HG03571 (cell line): ENCODE measurements at regions not wholly inside any gene's neighbourhood (a gene's known extent, or its start where the extent isn't known, plus 50 kb on each side); places are given as distances from the start of the nearest gene placed in this dataset.

ENCODE experiments used
- ATAC-seq: cut with Tn5 transposase; IDR thresholded peaks from one replicate; pipeline ENCODE4 v1.9.1; 2021; ENCODE audit not compliant: unreplicated experiment

DNA sequence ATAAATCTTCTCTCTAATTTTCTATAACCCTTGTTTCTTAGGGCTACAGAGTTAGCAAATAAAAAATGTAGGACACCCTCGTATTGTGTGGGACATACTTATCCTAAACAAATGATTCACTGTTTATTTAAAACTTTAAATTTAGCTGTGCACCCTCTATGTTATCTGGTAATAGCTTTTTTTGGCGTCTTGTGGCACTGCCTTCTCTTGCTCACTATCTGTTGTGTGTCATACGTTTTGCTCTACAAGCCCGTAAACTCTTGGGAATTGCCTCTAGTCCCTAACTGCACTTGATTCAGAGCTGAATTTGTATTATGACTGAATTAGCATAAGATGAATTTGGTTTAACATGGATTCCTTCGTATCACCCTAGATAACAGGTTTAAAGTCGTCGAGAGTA lies 144.3 kb upstream of the MYOCD start:
- ATAC-seq, result no peak

DNA sequence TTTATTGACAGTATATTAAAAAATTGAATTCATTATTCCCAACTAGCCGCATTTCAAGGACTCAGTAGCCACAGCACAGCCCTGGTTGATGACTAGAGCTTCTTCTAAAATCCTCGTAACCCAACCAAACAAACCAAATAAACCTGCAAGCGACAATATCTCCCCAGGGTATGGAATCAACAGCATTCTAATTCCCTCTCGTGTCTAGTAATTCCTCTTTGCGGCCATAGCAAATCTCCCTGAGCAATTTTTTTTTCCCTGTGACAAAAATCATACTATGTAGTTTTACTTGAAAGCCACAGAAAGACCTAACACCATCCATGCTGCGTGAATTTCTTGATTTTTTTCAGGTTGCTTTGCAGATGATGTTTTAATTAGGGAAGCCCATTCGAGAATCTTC lies 143.4 kb upstream of the MYOCD start:
- no peak for ATAC-seq

DNA sequence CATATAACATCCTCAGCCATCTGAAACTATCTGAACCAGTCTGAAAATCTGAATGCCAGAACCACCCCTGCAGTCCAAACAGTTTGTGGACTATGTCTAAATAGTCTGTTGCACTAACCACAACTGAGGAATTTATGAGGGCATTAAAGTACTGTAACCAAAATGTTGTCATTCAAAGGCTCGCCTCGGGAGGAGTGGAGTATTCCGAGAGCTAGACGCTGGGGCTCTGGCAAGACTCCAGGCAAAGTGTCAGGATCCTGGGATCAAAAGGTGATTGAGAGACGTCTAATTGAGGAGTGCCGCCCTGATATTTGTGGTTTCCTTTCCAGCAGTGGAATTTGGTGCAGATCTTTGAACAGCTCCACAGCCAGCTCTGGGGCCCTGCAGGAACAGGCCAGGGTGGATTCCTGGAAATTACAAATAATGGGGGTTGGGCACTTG lies 142.9 kb upstream of the MYOCD start:
- no peak for ATAC-seq

DNA sequence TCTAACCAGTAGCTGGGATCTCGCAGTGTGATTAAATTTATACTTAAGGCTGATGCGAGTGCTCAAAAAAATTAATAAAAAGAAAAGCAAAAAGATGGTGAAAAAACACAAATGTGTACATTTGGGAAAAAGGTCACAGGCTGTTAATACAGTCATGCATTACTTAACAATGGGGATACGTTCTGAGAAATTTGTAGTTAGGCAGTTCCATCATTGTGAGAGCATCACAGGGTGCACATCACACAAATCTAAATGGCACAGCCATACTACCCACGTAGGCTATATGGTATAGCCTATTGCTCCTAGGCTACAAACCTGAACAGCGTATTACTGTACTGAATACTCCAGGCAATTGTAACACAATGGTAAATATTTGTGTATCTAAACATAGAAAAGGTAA lies 142.4 kb upstream of the MYOCD start:
- no peak for ATAC-seq

DNA sequence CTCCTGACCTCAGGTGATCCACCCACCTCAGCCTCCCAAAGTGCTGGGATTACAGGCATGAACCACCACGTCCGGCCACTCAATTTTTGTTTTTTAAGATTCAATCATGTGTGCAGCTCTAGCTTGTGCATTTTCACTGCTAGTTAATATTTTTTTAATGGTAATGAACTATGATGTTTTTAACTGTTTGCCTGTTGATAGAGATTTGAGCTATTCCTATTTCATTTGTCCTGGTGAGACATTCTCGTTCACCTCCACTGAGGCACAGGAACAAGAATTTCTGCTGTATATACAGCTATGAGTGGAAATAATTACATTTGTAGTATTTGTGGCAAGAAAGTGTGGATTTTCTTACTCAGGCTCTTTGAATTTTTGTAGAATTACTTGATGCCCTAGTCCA lies 137.7 kb upstream of the MYOCD start:
- no peak for ATAC-seq

DNA sequence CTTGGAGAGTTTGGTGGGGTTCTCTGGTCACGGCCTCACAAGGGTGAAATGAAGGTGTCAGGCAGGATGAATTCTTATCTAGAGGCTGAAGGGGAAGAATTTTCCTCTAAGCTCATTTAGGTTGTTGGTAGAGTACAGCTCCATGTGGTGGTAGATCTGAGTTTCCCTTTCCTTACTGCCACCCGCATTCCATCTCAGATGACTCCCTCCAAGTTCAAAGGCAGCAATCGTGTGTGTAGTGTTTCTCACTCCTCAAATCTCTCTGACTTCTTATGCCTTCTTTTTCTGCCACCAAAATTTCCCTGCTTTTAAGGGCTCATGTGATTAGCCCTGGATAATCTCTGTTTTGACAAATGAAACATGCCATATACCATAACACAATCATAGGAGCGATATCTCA lies 135.5 kb upstream of the MYOCD start:
- no peak for ATAC-seq

DNA sequence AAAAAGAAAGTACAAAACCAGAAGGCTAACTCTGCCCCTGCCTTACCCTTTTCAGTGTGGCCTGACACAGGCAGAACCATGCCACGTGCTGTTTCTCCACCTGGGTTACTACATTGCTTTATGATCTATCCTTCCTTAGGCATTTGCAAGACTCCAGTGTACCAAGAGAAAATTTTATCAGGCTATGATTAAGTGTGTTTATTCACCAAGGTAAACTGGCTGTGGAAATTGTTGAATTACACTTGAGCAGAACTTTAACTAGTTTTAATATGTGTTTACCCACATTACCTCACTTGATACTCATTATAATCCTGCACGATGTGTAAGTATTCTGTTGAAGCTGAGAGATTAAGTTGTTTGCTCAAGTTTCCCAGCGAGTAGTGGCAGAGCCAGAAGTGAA lies 129.7 kb upstream of the MYOCD start:
- ATAC-seq, result no peak

DNA sequence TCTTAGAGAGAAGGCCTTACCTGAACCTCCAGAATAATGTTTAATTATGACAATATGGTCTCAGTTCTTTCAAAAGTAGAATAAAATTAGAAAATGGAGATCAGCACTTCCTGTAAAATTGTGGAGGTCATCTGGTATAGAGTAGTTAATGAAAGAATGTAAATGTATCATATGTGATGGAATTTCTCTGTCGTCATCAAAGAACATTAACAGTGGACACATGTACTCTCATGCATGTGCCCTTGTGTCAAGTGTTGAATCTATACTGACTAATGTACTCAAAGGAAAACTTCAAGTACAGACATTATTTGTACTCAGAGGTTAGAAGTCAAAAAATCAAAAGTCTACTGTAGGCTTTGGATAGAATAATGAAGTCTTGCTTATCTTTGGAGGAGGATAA lies 129.2 kb upstream of the MYOCD start:
- no peak for ATAC-seq

DNA sequence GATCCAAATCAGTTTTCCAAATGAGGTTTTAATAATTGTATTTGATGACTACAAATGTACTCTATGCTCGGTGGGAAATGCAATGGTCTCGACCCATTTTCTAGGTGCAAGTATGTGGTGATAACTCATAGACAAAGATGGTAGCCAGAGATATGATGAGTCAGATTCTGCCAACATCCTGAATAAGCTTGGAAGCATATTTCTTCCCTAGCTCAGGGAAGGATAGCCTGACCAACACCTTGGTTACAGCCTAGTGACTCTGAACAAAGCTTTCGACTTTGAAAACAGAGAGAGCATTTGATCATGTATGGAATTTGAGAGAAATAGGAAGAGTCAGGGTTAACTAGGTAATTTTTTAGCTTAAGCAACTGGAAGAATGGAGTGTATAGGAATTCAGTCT lies 128.3 kb upstream of the MYOCD start:
- ATAC-seq, result no peak

DNA sequence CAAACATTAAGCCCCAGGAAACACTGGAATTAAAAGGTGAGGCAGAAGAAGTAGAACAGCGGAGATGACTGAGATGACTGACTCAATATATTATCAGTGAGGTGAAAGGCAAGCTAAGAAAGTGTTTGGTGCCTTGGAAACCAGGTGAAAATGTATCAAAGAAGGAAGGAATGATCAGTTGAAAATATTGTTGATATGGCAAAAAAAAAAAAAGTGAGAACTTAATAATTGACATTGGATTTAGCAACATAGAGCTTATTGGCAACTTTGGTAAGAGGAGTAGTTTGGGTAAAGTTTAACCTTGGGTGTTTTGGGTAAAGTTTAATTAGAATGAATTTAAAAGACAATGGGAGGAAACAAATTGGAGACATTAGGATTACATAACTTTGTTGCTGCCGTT lies 127.7 kb upstream of the MYOCD start:
- no peak for ATAC-seq

DNA sequence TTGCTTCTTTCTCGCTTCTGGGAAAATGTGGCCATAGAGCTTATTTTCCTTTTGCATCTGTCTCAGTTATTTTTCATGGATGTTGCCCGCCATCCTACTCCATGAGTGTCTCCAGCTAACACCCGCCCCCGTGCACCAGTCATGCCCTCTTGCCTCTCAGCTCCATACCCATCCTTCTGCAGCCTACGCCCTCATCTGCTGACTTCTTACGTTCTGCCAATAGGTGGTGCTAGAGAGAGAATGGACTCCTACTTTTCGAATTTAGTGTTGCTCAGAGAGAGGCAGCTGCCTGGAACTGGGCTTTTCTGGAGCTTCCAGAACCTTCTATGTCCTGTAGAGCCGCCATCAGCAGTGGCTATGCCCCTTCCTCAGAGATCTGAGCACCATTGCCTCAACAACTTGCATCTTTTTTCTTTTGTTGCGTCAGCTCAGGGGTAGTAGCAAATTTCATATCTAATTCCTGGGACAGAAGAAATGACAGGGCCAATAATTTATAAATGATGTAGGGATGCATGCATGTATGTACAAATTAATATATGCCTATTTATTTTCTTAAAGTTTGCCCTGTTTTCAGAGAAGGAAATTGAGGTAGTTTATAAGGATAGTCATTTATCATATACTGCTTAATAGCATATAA lies 119.7 kb upstream of the MYOCD start:
- no peak for ATAC-seq

DNA sequence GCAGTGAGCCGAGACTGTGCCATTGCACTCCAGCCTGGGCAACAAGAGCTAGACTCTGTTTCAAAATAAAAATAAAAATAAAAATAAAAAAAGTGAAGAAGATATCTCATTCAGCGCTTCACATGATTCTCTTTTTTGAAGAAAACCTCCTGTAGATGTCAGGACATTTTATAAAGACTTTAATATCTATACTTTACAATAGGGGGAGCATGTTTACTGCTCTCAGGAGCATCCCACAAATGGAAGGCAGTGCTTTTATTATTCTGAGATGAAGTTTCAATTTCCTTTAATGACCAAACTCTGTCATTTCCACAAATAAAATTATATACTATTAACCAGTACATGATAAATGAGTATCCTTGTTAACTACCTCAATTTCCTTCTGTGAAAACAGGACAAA lies 118.7 kb upstream of the MYOCD start:
- no peak for ATAC-seq

DNA sequence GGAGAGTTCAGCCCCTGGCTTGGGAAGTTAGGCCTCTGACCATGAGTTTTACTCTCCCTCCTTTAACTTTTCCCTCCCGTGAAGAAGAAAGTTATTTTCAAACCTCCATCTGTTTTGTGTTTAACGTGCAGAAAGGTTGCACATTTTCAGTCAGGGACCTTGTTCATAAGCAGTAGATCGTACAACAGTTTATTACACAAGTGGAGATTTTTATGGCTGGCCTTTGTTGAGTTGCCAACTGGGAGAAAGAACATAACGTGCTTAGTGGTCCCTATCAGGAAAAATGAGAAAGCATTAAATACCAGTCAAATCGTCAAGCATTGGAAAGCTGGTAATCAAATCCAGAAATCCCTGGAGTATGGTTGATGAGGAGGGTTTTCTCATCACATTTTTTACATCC lies 117.9 kb upstream of the MYOCD start:
- ATAC-seq, result no peak

DNA sequence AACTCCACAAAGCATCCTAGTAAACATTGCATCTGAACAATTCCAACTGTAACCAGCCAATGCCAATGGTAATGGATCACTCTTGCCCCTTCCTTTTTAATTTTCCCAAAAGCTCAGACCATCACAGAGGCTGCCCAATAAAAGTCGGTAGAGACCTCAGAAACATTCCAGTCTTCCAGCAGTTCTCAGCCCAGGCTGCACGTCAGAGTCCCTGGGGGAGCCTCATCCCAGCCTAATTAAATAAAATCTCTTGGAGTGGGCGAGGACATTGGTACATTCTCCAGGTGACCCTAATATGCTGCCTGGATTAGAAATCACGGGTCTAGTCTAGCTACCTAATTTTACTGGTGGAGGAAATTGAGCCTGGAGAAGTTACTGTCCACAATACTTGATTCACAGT lies 117.1 kb upstream of the MYOCD start:
- ATAC-seq, result no peak

DNA sequence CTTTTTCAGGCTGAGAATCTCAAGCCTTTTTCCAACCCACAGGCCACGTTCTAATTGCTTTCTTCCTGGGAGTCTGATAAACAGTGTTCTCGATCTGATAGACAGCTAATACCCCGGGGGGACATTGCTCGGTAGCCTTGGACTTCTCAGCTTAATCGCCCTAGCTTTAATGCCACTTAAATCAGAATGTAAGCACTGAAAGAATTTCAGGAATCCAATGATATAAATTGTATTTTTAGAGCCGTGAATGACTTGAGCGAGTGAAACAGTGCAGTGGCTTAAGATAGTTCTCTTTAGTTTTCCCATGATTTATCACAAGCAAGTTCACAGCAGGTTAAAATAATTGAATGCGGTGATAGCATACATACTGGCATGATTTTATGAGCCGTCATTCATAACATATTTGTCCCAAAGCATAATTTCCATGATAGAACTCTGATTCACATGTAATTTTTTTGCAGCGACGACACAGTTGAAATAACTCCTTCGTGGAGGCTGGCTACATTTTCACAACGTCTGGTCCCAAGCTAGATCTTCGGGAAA lies 116.1 kb upstream of the MYOCD start:
- ATAC-seq, result no peak

DNA sequence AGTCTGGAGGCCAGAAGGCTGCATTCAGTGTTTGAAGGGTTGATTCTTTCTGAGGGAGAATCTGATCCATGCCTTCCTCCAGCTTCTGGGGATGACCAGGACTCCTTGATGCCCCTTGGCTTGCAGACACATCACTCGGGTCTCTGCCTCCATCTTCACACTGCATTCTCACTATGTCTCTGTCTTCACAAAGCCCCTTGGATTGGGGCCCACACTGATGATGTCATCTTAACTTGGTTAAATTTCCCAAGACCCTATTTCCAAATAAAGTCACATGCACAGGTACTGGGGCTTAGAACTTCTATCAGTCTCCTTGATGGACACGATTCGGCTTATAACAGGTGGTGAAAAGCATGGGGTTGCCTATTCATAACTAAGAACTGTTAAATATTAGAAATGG lies 112.1 kb upstream of the MYOCD start:
- ATAC-seq, result no peak

DNA sequence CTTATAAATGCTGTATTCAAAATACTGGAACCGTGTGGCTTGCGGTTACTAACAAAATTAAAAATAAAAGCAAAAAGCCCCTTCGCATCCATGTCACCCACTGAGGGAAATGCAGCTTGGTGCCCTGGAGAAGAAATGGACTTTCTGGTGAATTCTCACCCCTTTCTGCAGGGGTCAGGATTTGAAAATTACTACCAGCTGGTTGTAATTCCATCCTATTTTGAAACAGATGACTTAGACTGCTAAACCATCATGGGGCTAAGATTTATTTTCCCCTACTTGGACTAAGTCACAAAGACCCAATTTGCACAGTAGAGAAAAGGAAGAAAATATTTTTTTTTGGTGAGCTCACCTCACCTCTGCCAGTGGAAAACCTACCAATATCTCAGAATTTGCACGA lies 111.4 kb upstream of the MYOCD start:
- no peak for ATAC-seq

DNA sequence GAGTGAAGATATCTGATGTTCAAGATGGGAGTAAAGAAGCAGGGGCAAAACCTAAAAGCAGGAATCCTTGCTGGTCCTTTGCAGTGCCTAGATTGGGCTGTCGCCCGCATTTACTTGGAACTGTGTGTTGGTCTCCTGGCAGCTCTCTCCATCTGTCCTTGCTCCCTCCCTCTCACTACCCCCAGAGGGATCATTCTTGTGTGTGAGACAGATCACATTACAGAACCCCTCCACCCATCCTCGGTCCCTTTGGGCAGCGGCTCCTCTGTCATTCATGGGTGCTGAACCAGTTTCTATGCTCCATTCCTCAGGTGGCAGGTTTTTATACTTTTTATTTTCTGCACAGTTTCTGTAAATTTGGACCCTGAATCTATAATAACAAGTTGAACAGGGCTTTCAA lies 99.4 kb upstream of the MYOCD start:
- ATAC-seq, result no peak

DNA sequence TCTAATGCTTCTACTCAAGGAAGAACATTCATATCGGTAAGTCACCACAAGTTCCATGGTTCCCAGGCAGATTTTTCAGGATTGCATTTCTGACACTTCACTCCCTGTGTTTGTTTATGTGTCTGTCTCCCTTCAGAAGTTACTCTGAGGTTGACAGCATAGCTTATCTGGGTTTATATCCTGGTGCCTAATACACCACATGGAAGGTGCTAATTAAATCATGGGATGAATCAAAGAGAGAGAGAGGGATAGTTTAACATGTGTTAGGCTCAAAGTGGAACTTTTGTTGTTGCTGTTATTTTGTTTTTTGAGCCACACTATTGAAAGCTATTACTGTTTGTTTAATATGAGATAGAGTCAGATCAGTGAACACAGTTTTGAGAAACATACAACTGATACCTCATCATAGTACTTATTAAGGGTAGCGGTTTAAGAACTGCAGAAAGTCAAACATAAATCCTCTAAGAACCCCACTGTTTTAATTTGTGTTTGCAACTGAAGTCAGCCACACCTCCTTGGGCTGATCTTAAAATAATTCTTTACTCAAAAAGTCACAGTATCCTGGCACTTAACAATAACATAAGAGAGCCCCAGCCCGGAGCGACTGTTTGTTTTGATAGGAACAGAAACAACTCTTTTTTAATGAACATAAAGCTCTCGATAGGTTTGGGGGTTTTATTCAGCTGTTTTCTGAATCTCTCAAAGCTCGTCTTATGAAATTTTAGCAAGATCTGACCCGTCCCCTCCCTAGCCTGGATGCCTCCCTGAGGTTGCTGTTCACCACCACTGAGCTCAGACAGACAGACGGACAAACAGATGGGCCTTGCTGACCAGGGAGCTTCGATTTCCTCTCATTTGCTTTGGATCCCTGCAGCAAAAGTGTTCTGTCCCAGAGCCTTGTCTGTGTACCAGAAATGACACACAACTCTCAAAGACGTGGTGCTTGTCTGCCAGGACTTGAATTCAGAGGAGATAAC lies 98.3 kb upstream of the MYOCD start:
- ATAC-seq, result no peak

DNA sequence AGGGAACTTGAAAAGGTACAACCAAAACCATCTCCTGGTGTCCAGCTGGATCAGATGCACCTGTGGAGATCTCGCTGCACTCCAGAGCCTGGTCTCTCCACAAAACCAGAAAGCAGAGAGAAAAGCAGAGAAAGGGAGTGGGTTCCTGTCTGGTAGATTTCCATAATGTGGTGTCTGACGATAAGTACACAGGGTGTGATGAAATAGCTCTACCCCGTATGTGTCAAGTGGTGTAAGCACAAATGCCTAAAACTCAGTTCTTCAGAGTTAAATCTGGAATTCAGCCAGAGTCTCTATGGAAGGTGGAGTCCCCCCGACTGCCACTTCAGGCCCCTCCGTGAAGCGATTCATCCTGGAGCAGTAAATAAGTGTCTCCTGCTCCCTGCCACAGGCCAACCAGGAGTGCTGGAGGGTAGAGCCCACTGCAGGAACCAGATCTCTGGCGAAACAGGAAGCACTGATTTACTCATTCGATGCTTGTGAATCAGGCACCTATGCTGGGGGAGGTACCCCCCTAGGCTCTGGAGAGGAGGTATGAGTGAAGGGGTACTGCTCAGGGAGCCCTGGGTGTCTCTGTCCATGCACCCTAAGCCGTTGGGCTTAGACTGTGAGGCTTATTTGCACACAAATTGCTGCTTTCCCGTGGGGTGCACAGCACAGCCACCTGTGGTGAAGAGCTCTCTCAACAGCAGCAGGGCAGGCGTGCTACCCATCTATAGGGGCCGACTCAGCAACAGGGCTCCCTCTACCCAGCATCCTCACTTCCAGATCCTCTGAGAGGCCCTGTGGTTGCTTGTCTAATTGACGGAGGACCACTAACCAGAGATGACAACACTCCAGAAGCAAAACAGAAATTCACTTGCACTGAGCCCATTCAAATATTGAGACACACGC lies 97.1 kb upstream of the MYOCD start:
- ATAC-seq, result no peak

DNA sequence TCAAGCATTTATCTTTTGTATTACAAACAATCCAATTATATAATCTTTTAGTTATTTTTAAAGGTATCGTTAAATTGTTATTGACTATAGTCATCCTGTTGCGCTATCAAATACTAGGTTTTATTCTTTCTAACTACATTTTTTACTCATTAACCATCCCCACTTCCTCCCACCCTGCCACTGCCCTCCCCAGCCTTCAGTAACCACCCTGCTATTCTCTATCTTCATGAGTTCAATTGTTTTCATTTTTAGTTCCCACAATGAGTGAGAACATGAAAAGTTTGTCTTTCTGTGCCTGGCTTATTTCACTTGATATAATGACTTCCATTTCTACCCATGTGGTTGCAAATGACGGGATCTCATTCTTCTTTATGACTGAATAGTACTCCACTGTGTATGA lies 94.1 kb upstream of the MYOCD start:
- no peak for ATAC-seq
